ENCODE measurements at regions not wholly inside any gene's neighbourhood (a gene's known extent, or its start where the extent isn't known, plus 50 kb on each side); places are given as distances from the start of the nearest gene placed in this dataset.
"Not testable (repeated sequence)": the region's sequence is repeated elsewhere in the genome, so short reads cannot be mapped to it uniquely, and the experiment has no call there.

DNA sequence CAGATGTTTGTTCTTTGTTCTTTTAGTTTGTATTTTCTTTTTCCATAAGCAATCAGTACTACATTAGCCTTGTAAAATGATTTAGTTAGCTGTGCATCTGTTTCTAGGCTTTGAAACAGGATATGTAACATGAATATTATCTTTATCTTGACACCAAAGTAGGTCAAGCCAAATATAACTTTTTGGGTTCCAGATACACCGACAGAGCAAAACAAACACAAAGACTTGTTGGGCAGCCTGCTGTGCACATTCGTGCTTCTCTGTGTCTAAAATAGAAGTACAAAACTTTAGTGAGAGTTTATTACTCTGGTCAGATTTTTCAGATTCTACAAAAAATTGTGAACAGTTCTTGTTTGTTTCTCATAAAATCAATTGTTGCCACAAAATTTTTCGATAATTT is 1059.3 kb upstream of the GYPC start:
- no peak for DNase-seq (ENCODE audit: low spot score)

- DNase-seq (ENCODE audit: low spot score), result no peak
These were observed 1040.5 kb upstream of the GYPC start for GRCh38 chr2:125615438-125615837.

- DNase-seq (ENCODE audit: low spot score), result no peak
These were observed 1025.6 kb upstream of the GYPC start for GRCh38 chr2:125630377-125630776.

DNA sequence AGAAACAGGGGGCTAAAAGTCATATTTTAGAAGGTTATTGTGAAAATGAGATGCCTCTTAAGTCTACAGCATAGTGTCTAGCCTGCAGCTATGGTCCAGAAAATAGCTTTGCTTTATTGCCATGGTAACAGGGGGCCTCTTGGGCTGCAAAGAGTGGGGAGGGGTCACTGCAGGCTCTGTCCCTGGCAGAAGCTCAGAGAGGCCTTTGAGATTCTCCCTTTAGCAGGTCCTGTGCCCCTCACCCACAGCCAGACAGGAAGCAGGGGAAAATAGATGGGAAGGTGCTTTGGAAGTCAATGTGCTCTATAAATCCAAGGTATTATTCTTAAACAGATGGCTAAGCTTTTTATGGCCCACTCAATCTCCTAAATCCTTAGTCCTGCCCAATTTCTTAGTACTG is 1021.3 kb upstream of the GYPC start:
- DNase-seq (ENCODE audit: low spot score), result no peak

DNA sequence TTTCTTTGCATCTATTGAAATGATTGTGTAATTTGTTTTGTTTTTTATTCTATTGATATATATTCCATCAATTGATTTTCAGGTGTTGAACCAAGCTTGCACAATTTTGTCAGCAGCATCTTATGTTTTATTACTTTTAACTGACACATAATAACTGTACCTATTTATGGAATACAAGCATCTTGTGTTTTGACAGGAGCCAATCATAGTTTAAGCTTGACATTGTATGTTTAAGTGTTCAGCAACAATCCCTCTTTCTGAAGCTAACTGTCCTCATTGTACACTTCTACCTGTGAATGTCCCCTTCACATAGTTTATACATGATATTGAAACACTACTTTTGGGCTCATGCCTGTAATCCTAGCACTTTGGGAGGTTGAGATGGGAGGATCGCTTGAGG is 1017.6 kb upstream of the GYPC start:
- no peak for DNase-seq (ENCODE audit: low spot score)

- no peak for DNase-seq (ENCODE audit: low spot score)
These were observed 1013.9 kb upstream of the GYPC start for GRCh38 chr2:125642032-125642431.

DNA sequence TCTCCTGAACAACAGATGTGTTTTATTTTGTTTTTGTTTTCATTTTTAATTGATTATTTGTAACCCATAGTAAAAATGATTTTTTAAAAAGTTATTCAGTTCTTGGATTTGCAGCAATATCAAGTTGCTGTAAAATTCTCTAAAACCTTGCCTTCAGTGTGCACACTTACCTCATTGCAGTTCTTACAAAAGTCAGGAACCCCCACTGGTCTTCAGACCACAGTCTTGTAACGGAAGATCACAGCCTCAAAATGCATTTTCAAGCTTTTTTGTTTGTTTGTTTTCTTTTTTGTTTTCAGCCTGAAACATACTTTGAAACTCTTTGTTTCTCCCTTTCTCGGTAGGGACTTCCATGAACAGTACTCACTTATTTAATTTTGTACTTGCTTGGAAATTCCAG is 1012.8 kb upstream of the GYPC start:
- no peak for DNase-seq (ENCODE audit: low spot score)

GRCh38 chr2:125643585-125643984 is 1012.4 kb upstream of the GYPC start:
- DNase-seq (ENCODE audit: low spot score), result no peak

DNA sequence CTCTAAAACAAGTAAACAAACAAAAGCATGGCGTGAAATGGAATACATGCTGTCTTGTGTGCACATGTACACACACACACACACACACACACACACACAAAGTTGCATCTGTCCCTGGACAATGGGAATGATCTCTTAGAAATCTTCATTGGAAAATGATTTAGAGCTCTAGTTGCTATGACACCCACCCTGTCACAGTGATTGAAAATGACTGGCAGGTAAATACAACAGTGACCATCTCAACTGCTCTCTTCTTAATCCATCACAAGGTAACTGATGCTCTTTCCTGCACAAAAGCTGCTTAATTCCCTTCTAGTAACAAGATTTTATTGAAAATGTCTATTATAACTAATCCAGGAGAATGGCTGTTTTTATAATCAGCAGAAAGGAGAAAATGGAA is 1011.7 kb upstream of the GYPC start:
- no peak for DNase-seq (ENCODE audit: low spot score)

- DNase-seq (ENCODE audit: low spot score), result no peak
These were observed 1003.7 kb upstream of the GYPC start for GRCh38 chr2:125652280-125652679.

DNA sequence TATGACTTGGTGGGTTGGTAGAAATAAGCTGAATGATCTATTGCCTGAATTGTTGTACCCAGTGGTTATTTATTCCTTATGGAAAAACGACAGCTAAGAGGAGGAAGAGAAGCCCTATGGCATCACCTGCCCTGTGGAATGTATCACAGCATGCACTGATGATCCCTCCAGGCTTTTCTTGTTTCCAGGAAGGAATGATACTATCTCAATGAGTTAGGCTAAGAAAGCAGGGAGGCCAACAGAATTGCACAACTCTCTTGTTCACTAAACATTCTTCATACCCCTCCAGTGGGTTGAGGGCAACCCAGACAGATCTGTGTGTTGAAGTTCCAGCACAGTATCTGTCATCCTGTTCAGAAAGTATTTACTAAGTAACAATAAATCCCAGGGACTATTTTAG is 1001.7 kb upstream of the GYPC start:
- no peak for DNase-seq (ENCODE audit: low spot score)

GRCh38 chr2:125656190-125656589 is 999.8 kb upstream of the GYPC start:
- DNase-seq (ENCODE audit: low spot score), result no peak

DNA sequence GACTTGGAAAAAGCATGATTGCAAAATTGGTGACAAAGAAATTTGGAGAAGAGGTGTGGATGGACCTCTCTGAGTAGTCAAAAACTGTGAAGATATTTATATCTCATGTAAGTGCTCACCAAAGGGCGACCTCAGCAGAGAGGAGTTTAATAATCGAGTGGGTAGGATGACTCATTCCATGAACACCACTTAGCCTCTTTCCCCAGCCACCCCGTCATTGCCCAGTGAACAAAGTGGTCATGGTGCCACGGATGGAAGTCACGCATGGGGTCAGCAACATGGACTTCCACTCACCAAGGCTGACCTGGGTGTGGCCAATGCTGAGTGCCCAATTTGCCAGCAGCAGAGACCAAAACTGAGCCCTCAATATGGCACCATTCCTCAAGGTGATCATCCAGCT is 997.4 kb upstream of the GYPC start:
- DNase-seq (ENCODE audit: low spot score), result no peak

- not testable (repeated sequence) for DNase-seq (ENCODE audit: low spot score)
These were observed 995.6 kb upstream of the GYPC start for GRCh38 chr2:125660369-125660768.

- DNase-seq (ENCODE audit: low spot score), result no peak
These were observed 988.3 kb upstream of the GYPC start for GRCh38 chr2:125667630-125668029.

DNA sequence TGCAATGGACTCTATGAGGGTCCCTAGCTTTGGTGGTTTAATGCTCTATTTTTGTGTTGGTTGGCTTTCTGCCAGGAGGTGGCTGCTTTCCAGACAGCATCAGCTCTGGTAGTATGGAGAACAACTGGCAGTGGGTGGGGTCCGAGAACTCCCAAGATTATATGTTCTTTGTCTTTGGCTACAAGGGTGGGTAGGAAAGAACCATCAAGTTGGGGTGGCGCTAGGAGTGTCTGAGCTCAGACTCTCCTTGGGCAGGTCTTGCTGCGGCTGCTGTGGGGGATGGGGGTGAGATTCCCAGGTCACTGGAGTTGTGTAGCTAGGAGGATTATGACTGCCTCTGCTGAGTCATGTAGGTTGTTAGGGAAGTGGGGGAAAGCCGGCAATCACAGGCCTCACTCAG is 976.1 kb upstream of the GYPC start:
- DNase-seq (ENCODE audit: low spot score), result no peak

DNA sequence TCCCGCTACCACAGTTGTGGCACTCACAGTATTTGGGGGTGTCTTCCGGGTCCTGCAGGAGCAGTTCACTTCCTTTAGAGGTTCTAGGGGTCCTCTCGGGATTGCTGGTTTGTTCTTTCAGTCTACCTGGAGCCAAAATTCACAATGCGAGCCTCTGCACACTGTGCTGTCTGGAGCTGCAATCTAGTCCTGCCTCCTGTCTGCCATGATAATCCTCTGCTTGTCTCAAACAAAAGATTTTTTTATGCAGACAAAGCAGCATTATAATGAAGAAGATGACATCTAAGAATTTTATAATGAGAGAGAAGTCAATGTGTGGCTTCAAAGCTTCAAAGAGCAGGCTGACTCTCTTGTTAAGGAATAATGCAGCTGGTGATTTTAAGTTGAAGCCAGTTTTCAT is 975.1 kb upstream of the GYPC start:
- DNase-seq (ENCODE audit: low spot score), result no peak

GRCh38 chr2:125681576-125681975 is 974.4 kb upstream of the GYPC start:
- no peak for DNase-seq (ENCODE audit: low spot score)

DNA sequence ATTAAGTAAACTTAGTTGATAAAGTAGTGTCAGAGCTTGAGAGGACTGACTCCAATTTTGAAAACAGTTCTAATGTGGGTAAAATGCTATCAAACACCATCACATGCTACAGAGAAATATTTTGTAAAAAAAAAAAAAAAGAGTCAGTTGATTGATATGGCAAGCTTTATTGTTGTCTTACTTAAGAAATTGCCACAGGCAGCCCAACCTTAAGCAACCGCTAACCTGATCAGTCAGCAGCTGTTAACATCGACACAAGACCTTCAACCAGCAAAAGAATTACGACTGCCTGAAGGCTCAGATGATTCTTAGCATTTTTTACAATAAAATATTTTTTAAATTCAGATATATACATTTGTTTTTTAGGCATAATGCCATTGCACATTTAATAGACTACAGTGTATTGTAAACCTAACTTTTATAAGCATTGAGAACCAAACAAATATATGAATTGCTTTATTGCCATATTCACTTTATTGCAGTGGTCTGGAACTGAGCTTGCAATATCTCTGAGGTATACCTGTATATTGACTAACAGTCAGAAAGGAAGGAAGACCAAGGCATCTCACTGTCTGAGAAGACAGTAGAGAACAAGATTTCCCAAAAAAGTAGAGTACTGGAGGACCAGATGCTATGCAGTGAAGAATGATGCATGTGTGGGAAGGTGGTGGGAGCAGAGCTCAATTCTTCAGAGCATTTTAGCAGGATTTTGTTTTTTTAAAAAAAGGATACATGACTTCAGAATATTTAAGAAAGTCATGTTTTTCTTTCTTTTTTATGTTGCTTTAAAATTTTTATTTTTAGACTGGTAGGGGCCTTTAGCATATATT is 973.8 kb upstream of the GYPC start:
- DNase-seq (ENCODE audit: low spot score), result no peak

GRCh38 chr2:125684256-125684655 is 971.7 kb upstream of the GYPC start:
- no peak for DNase-seq (ENCODE audit: low spot score)

- DNase-seq (ENCODE audit: low spot score), result no peak
These were observed 971.0 kb upstream of the GYPC start for GRCh38 chr2:125684932-125685331.

DNA sequence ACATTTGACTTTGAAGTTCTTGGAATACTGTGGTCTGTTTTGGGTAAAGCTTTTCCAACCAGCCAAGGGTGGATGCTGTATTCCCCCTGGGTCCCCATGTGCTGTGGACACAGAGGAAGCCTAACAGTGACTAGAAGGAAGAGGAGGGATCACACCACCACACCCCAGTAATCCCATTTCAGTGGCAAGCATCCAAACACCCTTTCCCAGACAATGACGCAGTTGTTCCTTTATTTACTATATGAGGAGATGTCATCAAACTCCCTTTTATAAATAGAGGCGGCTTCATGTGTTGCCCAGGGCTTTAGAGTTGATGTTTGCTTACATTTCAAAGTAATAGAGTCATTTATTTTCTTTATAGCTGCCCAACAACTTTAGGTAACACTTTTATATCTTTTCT is 959.4 kb upstream of the GYPC start:
- DNase-seq (ENCODE audit: low spot score), result no peak

DNA sequence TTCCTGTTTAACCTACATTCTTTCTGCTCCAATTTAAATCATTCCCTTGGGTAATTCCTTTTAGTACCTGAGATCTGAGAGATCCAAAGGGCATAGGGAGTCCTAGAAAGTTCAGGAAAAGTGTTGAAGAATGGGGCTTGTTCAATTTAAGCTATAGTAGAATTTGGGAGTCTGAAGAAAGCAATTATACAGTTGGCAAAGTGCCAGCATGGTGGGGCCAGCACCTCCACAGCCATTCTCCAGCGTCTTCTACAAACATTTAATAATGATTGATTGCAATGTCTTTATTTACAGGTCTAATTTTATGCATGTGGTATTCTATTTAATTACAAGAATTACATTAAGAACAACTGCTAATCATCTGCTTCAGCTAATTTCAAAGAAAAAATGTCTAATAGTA is 957.7 kb upstream of the GYPC start:
- DNase-seq (ENCODE audit: low spot score), result no peak

GRCh38 chr2:125701070-125701469 is 954.9 kb upstream of the GYPC start:
- no peak for DNase-seq (ENCODE audit: low spot score)
